ELF-1 (cell line): ENCODE measurements at regions not wholly inside any gene's neighbourhood (a gene's known extent, or its start where the extent isn't known, plus 50 kb on each side); places are given as distances from the start of the nearest gene placed in this dataset.

Experiments used
- DNase-seq: peaks from one replicate; pipeline ENCODE4 v3.0.0-alpha.2; 2016; ENCODE audit warnings: low read depth, low spot score

- no peak for DNase-seq
Measured at GRCh38 chr7:124692425-124692824, 73.2 kb downstream of the GPR37 start.

DNA sequence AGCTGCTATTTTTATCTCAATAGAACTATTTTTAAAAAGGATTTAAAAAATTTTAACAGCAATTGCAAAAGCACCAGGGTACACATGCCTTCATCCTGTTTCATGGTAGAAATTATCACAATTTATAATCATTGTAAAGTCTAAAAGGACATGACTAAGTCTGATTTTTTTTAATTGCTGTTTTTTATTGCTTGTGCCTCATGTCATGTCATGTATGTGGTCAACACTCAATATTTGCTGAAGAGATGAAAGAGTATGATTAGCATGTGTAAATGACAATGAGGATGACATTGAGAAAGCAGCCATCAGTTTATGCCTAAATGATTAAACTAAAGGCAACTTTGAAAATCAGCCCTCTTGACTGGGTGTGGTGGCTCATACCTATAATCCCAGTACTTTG is 74.8 kb downstream of the GPR37 start:
- DNase-seq = no peak

GRCh38 chr7:124689931-124690330 is 75.7 kb downstream of the GPR37 start:
- no peak for DNase-seq

DNA sequence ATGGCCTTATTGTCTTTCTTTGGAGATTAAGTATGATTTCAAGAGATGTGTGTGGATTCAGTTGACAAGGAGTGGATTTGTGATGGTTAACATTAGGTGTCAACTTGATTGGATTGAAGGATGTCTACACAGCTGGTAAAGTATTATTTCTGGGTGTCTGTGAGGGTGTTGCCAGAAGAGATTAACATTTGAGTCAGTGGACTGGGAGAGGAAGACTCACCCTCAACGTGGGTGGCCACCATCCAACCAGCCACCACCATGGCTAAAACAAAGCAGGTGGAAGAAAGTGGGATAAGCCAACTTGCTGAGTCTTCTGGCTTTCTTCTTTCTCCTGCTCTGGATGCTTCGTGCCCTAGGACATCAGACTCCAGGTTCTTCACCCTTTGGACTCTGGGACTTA is 76.1 kb downstream of the GPR37 start:
- DNase-seq = no peak

- no peak for DNase-seq
Measured at GRCh38 chr7:124688991-124689390, 76.6 kb downstream of the GPR37 start.

GRCh38 chr7:124686543-124687171 is 78.9 kb downstream of the GPR37 start:
- no peak for DNase-seq

GRCh38 chr7:124681946-124682345 is 83.6 kb downstream of the GPR37 start:
- DNase-seq = no peak

DNA sequence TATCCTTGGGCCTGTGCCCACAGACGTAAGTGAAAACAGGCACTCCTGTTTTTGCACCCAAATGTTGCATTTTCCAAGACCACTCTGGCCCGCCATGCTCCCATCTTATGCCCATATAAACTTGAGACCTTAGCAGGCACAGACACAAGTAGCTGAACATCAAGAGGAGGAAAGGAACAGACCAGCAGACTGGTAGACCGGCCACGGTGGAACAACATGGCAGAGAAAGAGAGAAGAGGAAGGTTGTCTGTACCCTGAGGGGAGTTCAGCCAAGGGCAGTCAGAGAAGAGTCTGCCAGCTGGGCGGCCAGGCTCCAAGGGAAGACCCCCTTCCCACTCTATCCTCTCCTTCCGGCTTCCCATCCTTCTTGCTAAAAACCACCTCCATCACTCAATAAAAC is 85.3 kb downstream of the GPR37 start:
- DNase-seq = no peak

DNA sequence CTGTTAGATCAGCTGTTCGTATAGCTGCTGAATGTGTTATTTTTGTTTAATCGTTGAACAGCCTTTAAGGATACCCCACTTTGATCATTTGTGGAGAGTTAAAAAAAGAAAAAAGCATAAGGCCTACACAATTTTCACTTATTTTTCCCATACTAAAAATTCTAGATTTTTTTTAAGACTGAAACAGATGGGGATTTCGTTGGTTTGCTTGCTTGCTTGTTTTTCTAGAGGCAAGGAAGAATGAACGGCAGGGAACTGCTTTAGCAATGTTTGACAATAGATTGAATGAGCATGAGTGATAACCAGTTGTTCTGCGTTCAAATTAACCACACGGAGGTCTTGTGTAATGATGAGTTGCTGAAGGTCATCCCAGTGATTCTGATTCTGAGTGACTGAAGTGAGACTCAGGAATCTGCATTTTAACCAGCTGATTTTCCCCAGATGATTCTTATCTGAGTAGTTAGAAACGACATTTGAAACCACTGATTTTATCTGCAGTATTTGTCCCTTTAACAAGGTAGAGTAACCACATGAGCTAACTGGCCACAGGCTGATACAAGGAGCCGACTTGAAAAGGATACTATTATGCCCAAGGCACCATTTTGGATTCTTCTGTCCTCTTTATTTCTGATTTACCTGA is 85.9 kb downstream of the GPR37 start:
- DNase-seq = peak; percentile 4

- DNase-seq = no peak
Measured at GRCh38 chr7:124679146-124679545, 86.4 kb downstream of the GPR37 start.

- DNase-seq = no peak
Measured at GRCh38 chr7:124674451-124674850, 91.1 kb downstream of the GPR37 start.

- no peak for DNase-seq
Measured at GRCh38 chr7:124672011-124672410, 93.6 kb downstream of the GPR37 start.

- no peak for DNase-seq
Measured at GRCh38 chr7:124667312-124668153, 98.1 kb downstream of the GPR37 start.

DNA sequence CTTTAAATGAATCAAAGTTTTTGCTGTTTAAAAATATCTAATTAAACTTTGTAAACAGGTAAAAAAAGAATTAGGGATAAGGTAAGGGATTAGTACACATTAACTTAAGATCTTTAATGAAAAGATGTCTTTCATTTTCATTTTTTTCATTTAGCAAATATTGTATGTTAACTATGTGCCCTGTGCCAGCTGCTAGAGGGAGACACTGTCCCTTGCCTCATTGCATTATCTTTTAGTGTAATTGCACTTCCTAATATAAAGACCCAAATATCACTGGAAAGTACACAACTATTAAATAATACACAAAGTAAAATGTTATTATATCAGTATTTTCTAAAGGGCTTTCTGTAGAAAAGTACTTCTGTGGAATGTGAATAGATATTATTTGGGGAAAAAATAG is 102.7 kb downstream of the GPR37 start:
- DNase-seq = no peak

DNA sequence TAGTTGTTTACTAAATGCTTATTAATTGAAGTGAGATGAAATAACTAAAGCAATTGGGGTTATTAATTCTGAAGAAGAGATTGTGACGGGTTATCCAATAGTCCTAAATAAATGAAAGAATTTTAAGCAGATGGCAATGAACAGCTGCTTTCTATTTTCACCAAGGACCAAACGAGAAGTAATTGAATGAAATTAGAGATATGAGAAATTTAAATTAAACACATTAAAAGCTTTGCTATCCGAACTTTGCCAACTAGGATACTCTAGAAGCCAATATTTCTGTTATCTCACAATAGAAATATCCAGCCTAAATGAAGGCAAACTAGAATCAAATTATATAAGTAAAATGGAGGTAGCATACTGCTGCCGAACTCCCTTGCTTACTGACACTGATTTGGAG is 103.2 kb downstream of the GPR37 start:
- no peak for DNase-seq

GRCh38 chr7:124655990-124656389 is 109.6 kb downstream of the GPR37 start:
- DNase-seq = no peak

- no peak for DNase-seq
Measured at GRCh38 chr7:124652237-124652636, 113.4 kb downstream of the GPR37 start.

GRCh38 chr7:124651136-124651535 is 114.5 kb downstream of the GPR37 start:
- no peak for DNase-seq

- DNase-seq = no peak
Measured at GRCh38 chr7:124649397-124650014, 116.1 kb downstream of the GPR37 start.

DNA sequence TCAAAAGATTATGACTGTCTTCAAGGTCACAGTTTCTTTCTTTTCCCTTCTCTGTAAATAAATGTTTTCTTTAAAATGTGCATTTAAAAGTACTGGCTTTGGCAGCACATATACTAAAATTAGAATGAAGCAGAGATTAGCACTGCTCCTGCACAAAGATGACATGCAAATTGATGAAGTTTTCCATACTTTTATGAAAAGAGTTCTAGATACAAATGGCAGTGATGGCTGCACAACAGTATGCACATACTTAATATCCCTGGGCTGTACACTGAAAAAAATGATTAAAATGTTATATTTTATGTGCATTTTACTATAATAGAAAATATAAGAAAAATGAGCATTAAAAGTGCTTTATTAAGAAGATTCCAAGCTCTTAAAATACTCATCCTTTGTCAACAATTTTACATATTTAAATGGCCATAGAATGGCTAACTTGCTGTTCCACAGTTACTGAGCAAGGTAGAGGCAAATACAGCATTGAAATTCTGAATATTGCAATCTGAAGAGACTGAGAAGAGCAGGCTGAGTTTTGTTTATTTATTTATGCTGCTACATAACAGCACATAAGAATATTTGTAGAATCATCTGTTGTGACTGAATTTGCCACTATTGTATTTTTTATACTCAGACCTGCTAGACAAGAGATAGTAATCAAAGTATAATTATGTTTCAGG is 117.8 kb downstream of the GPR37 start:
- DNase-seq = no peak

DNA sequence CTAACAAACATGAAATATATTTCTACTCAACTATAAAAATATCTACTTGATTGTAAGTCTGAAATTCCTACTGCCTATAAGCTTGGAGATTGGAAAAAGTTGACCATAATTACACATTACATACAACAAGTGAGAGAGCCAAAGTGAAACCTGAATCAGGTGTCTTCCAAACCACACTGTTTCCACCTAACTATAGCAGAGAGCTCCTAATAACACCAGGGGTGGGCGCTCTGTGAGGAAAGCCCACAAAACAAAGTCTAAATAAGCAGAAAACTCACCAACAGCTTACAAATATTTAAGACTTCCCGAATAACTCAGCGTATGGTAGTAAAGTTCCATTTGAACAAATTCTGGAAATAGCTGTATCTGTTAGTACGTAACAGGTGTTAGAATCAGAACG is 119.9 kb downstream of the GPR37 start:
- DNase-seq = no peak

- DNase-seq = no peak
Measured at GRCh38 chr7:124643311-124643811, 122.2 kb downstream of the GPR37 start.
